ENCODE measurements at regions not wholly inside any gene's neighbourhood (a gene's known extent, or its start where the extent isn't known, plus 50 kb on each side); places are given as distances from the start of the nearest gene placed in this dataset.

- Histone ChIP-seq H2AK5ac (ENCODE audit: low read depth, low read length) (no peak overlapping the region), H3K9ac (ENCODE audit: low read depth, low read length) (no peak overlapping the region), H3K4ac (ENCODE audit: low read depth, low read length) (no peak overlapping the region), H3K4me3 (ENCODE audit: insufficient read depth, low read depth, low read length) (no peak overlapping the region), H3K27me3 (ENCODE audit: control insufficient read depth, insufficient read depth, low read length) (no peaks in the 10 kb centered on the region), H3K4me1 (ENCODE audit: control insufficient read depth, insufficient read depth, low read length) (no peaks in the 10 kb centered on the region), H2BK120ac (ENCODE audit: low read depth, low read length) (no peak overlapping the region), H3K36me3 (ENCODE audit: control insufficient read depth, insufficient read depth, low read length) (no peaks in the 10 kb centered on the region), H2BK20ac (ENCODE audit: low read depth, low read length) (no peak overlapping the region), H3K18ac (ENCODE audit: low read depth, low read length) (no peak overlapping the region), H3K56ac (ENCODE audit: extremely low read depth, insufficient read depth, low read length) (no peak overlapping the region), H2AFZ (replicated peaks; ENCODE audit: low read length, poor library complexity) (no peak overlapping the region), H3K9me1 (ENCODE audit: insufficient read depth, low read length) (no peaks in the 10 kb centered on the region), H4K8ac (ENCODE audit: low read depth in 2 of 2, low read length in 2 of 2) (no peak overlapping the region), H4K20me1 (ENCODE audit: insufficient read depth, low read length) (no peaks in the 10 kb centered on the region), H2BK5ac (ENCODE audit: low read depth, low read length, poor library complexity, severe bottlenecking) (no peak overlapping the region), H3K27ac (ENCODE audit: insufficient read depth, low read length) (no peak overlapping the region), H3K4me2 (ENCODE audit: low read depth, low read length) (no peak overlapping the region), H3K9me3 (ENCODE audit: control insufficient read depth, insufficient read depth, low read length) (no peaks in the 10 kb centered on the region), H3K23ac (ENCODE audit: low read depth, low read length) (no peak overlapping the region), H2AK9ac (replicated peaks; ENCODE audit: low read depth, low read length, poor library complexity) (no peak overlapping the region), H4K5ac (ENCODE audit: low read depth, low read length) (no peak overlapping the region), H3K79me1 (ENCODE audit: low read depth in 1 of 2, low read length in 2 of 2) (no peaks in the 10 kb centered on the region), H3K14ac (replicated peaks; ENCODE audit: low read depth, low read length) (no peak overlapping the region), H4K91ac (ENCODE audit: insufficient read depth, low read depth, low read length) (no peak overlapping the region), H2BK15ac (ENCODE audit: low read depth, low read length) (no peak overlapping the region)
- peak; percentile 56 for DNase-seq
- ATAC-seq (ENCODE audit: low read depth) = no peak
- intact Hi-C loops (cut with micrococcal nuclease) (no loop called here), in situ Hi-C loops (cut with MboI; ENCODE audit: low sequenced_read_pairs) (no loop called here), dilution Hi-C loops (cut with HindIII; ENCODE audit: low sequenced_read_pairs, unreplicated experiment) (no loop called here)
- TF ChIP-seq MXI1 (IDR thresholded peaks at IDR 0.05; ENCODE audit: borderline replicate concordance, low read depth, low read length) = no peak
- TF ChIP-seq CEBPB (IDR thresholded peaks at IDR 0.05; ENCODE audit: low read depth, low read length) = peak; percentile 28; the same call in 1 of the 2 replicates
- no peak for TF ChIP-seq RFX5 (IDR thresholded peaks at IDR 0.05; ENCODE audit: low read depth, low read length)
- TF ChIP-seq ELK1 (IDR thresholded peaks at IDR 0.05; ENCODE audit: borderline replicate concordance, low read depth, low read length) = no peak
- no peak for TF ChIP-seq RCOR1 (IDR thresholded peaks at IDR 0.05; ENCODE audit: insufficient replicate concordance, low read length)
- BruUV-seq (replicated peaks) = no TSS peak
- ChIA-PET POLR2A (ENCODE audit: unreplicated experiment) (no interaction called here), CTCF (no interaction called here)
- WGBS, 2 experiments (ENCODE audit: extremely low coverage in 2 of 2, insufficient read length in 1 of 2) = no CpG with 5 or more reads among the region's 2 CpGs
Measured at GRCh38 chr7:19362099-19362498, 216.9 kb upstream of the FERD3L start.
